ENCODE measurements at regions not wholly inside any gene's neighbourhood (a gene's known extent, or its start where the extent isn't known, plus 50 kb on each side); places are given as distances from the start of the nearest gene placed in this dataset.

- no peak for TF ChIP-seq CTCF (IDR thresholded peaks at IDR 0.05)
- TF ChIP-seq, protein P1, sequence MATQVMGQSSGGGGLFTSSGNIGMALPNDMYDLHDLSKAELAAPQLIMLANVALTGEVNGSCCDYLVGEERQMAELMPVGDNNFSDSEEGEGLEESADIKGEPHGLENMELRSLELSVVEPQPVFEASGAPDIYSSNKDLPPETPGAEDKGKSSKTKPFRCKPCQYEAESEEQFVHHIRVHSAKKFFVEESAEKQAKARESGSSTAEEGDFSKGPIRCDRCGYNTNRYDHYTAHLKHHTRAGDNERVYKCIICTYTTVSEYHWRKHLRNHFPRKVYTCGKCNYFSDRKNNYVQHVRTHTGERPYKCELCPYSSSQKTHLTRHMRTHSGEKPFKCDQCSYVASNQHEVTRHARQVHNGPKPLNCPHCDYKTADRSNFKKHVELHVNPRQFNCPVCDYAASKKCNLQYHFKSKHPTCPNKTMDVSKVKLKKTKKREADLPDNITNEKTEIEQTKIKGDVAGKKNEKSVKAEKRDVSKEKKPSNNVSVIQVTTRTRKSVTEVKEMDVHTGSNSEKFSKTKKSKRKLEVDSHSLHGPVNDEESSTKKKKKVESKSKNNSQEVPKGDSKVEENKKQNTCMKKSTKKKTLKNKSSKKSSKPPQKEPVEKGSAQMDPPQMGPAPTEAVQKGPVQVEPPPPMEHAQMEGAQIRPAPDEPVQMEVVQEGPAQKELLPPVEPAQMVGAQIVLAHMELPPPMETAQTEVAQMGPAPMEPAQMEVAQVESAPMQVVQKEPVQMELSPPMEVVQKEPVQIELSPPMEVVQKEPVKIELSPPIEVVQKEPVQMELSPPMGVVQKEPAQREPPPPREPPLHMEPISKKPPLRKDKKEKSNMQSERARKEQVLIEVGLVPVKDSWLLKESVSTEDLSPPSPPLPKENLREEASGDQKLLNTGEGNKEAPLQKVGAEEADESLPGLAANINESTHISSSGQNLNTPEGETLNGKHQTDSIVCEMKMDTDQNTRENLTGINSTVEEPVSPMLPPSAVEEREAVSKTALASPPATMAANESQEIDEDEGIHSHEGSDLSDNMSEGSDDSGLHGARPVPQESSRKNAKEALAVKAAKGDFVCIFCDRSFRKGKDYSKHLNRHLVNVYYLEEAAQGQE (IDR thresholded peaks at IDR 0.05; ENCODE audit: insufficient read depth in 1 of 2, low read depth in 2 of 2, low read length in 1 of 2), result no peak
- TF ChIP-seq POLR2AphosphoS5 (IDR thresholded peaks at IDR 0.05; ENCODE audit: low read depth, low read length), result no peak
Observed at GRCh38 chr20:7220755-7221154, 453.3 kb downstream of the BMP2 start.

All from Panc1 (cell line).